SH-SY5Y (cell line): ENCODE measurements at regions not wholly inside any gene's neighbourhood (a gene's known extent, or its start where the extent isn't known, plus 50 kb on each side); places are given as distances from the start of the nearest gene placed in this dataset.

Experiments
- GATA2 ChIP-seq: IDR thresholded peaks from 2 replicates; pipeline ENCODE4 v1.6.1; 2011; ENCODE audit warnings: mild to moderate bottlenecking, low read depth, low read length
- GATA3 ChIP-seq: IDR thresholded peaks from 2 replicates; pipeline ENCODE4 v1.6.1; 2011; ENCODE audit warnings: low read depth, mild to moderate bottlenecking, low read length, moderate library complexity

- TF ChIP-seq GATA2 (0 out of 2 replicates have a peak, but pooled peaks have one; percentile 38), GATA3 (peak; percentile 46)
Observed at GRCh38 chr3:26560081-26560480, 62.5 kb upstream of the LRRC3B start.
